Choroid plexus epithelial cell (primary cell): ENCODE measurements at regions not wholly inside any gene's neighbourhood (a gene's known extent, or its start where the extent isn't known, plus 50 kb on each side); places are given as distances from the start of the nearest gene placed in this dataset.
A peak's percentile ranks its signal among the peaks of the same experiment; 100 is the strongest.

Experiments
- DNase-seq: peaks from one replicate; pipeline ENCODE4 v3.0.0-alpha.2; 2010; ENCODE audit warnings: low read depth
- H3K4me3 ChIP-seq: 2 replicates; pipeline ENCODE4 v1.5.1; 2011; ENCODE audit warnings: low read depth, mild to moderate bottlenecking, control low read depth, low read length, moderate library complexity
- TF ChIP-seq, protein P1 (sequence below): conservative IDR thresholded peaks from 2 replicates; pipeline ENCODE4 v1.5.1; 2011; ENCODE audit warnings: low read depth, mild to moderate bottlenecking, control low read depth, inconsistent platforms, low read length, moderate library complexity

DNA sequence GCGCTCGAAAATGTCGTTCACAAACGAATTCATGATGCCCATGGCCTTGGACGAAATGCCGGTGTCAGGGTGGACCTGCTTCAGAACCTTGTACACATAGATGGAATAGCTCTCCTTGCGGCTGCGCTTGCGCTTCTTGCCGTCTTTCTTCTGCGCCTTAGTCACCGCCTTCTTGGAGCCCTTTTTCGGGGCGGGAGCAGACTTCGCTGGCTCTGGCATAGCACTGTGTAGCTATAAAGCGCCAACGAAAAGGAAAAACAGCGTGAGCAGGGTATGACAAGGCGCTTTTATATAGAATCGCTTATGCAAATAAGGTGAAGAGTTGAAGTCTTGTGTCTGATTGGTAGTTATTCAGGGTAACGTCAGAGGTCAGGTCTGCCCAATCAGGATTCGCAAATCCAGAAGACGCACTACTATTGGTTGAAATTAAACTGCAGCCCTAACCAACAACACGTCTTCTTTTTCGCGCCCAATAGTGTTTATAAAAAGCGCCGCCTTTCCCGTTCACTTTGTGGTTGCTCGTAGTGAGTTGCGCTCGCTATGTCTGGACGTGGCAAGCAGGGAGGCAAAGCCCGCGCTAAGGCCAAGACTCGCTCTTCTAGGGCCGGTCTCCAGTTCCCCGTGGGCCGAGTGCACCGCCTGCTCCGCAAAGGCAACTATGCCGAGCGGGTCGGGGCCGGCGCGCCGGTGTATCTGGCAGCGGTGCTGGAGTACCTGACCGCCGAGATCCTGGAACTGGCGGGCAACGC lies 114.8 kb upstream of the PRSS16 start:
- TF ChIP-seq, protein P1, sequence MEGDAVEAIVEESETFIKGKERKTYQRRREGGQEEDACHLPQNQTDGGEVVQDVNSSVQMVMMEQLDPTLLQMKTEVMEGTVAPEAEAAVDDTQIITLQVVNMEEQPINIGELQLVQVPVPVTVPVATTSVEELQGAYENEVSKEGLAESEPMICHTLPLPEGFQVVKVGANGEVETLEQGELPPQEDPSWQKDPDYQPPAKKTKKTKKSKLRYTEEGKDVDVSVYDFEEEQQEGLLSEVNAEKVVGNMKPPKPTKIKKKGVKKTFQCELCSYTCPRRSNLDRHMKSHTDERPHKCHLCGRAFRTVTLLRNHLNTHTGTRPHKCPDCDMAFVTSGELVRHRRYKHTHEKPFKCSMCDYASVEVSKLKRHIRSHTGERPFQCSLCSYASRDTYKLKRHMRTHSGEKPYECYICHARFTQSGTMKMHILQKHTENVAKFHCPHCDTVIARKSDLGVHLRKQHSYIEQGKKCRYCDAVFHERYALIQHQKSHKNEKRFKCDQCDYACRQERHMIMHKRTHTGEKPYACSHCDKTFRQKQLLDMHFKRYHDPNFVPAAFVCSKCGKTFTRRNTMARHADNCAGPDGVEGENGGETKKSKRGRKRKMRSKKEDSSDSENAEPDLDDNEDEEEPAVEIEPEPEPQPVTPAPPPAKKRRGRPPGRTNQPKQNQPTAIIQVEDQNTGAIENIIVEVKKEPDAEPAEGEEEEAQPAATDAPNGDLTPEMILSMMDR = no peak
- H3K4me3 ChIP-seq = peak overlapping the region; percentile 69
- DNase-seq = peak; percentile 100

DNA sequence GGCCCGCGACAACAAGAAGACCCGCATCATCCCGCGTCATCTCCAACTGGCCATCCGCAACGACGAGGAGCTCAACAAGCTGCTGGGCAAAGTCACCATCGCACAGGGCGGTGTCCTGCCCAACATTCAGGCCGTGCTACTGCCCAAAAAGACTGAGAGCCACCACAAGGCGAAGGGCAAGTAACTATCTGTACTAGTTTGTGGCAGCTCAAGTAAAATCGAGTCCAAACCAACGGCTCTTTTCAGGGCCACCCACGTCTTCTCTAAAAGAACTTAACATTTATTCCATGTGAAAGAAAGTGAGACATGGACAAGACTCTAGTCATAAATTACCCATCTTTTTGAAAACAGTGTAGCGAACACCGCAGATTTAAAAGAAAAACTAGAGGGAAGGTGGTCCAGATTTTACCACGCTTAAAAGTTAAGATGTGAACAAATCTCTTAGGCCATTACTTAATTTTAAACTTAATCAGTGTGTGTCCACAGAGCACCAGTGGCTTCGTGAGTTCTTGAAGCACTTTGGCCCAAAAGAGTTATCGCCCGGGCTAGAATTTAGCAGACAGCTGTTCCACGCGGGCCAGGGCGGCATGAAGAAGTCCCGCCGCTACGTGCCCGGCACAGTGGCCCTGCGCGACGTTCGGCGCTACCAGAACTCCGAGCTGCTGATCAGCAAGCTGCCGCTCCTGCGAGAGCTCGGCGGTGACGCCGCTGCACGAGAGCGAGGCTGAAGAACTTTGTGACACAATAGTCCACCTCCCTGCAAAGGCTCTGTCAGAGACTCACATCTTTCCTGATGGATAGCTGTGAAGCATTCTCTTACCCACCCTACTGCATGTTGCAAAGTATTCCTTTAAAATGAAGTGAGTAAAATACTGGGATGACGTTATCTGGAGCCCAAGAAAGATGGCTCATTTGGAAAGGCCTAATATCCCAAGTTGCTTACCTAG lies 113.9 kb upstream of the PRSS16 start:
- TF ChIP-seq, protein P1 = no peak
- peak overlapping the region; percentile 69 for H3K4me3 ChIP-seq
- peak; percentile 72 for DNase-seq

DNA sequence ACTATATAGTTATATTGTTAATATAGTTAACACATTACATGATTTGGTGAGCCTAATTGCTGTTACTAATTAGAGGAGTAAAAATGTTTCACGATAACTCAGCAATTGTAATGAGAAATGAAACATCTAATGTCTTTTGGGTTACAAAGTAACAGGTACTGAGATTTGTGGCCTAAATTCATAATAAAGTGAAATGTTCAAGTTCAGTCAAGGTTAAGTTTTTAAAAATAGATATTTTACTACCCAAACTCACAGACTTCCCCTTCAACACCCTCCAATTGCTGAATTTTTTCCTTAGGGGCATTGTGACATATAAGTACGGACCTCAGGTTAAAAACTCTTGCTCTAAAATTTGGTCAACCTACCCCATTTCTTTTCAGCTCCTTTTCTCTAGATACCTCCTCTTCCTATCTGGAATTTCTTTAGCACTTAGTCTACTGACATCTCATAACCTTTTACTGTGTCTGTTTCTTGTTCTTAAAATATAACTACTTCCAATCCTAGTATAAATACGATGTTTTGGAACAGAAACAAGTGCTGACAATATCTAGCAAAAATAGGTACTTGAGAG lies 112.3 kb upstream of the PRSS16 start:
- H3K4me3 ChIP-seq = no peak overlapping the region
- TF ChIP-seq, protein P1 = no peak
- DNase-seq = no peak

DNA sequence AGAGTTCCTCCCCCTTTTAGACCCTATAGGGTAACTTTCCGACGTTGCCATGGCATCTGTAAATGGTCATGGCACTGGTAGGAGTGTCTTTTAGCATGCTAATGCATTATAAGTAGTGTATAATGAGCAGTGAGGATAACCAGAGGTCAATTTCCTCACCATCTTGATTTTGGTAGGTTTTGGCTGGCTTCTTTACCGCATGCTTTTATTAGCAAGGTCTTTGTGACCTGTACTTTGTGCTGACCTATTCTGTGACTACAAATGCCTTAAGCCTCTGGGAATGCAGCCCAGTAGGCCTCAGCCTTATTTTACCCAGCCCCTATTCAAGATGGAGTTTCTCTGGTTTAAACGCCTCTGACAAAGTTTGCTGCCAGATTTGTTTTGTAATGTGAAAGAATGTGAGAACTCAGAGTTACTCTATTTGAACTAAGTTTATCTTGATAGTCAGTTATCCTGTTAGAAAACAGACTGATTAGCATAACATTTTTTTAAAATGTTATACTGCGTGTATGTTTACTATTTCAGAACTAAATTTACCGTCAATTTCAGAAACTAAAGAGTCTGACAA lies 111.3 kb upstream of the PRSS16 start:
- DNase-seq = no peak
- TF ChIP-seq, protein P1 = no peak
- no peak overlapping the region for H3K4me3 ChIP-seq

DNA sequence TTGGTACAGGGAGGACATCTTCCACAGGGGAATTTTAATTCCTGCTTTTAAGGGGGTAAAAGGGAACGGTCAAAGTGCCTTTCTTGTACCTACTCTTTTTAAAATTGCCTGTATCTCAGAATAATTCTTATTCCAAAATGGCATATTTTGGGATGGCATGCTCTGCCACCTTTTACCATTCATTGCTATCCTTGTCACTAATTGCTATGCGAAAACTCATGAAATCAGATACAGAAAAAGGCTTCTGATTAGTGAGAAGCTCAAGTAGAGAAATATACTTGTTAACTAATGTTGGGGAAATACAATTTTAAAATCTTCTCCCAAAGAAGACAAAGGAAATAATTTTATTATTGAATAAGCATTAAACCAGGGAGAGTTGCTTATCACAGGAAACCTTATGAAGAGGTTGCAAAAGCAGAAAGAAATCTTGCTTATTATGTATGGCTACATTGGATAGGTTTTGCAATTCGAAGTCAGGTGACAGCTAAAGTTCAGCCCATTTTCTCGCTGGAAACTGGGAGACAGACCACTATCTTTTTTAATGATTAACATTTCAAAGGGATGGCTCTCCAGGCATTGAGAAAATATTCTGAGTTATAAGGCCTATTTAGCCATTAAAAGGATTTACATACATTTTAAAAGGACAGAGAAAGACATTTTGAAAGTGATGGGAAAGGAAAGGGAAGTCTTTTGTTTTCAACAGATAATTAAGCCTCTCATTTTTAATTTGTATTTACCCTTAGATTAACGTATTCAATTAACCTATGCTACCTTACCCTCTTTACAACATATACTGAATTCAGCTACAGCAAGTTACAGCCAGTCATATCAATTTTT lies 110.3 kb upstream of the PRSS16 start:
- TF ChIP-seq, protein P1 = no peak
- DNase-seq = no peak
- H3K4me3 ChIP-seq = no peak overlapping the region

DNA sequence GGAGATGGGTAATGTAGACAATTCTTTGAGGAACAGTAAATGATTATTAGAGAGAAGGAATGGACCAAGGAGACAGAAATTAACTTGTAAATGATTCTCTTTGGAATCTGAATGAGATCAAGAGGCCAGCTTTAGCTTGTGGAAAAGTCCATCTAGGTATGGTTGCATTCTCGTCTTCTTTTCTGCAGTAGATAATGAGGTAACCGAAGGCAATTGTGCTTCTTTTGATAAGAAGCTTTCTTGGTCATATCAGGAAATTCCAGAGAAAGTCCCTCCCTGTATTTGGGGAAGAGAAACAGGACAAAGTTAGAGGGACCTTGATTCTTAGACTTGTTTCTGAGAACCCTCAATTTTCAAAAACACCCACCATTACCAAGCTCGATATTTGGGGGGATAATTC lies 109.1 kb upstream of the PRSS16 start:
- H3K4me3 ChIP-seq = no peak overlapping the region
- DNase-seq = no peak
- TF ChIP-seq, protein P1 = no peak
